DMS114 treated with DMSO at 0.1 percent for 48 hours (cell line): ENCODE measurements at regions not wholly inside any gene's neighbourhood (a gene's known extent, or its start where the extent isn't known, plus 50 kb on each side); places are given as distances from the start of the nearest gene placed in this dataset.
"Not testable (repeated sequence)": the region's sequence is repeated elsewhere in the genome, so short reads cannot be mapped to it uniquely, and the experiment has no call there.

Source experiments
- DNase-seq: peaks from one replicate; lab custom pipeline; 2025; ENCODE audit not compliant: unreplicated experiment; lab: John Stamatoyannopoulos, UW

DNA sequence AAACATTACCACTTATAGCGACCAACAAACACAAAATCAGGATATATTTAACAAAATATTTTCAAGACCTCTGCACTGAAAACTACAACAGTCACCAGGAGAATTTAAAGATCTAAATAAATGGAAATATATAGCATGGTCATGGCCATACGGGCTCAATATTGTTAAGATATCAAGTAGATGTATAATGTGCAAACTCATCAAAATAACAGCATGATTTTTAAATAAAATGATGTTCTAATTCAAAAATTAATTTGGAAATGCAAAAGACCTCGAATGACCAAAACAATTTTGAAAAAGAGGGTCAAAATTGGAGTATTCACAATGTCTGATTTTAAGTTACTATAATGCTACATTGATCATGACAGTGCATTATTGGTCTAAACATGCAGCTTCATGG lies 159.1 kb upstream of the NDN start:
- DNase-seq, result no peak

DNA sequence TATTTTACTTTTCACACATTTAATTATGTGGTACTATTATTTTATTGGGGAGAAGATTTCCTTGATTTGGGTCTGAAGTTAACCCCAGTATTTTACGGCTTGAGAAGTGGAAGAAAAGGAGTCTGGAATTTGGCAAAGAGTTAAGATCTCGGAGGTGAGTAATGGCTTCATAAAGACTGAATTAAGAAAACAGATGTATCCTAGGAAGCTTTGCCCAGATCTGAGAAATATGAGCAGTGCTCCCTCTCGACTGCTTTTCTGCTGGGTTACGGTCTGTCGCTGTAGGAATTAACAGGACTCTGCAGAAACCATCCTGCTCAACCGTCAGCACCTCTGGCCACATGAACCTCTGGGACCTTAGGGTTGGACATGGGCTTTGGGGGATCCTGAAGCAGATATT lies 163.6 kb upstream of the NDN start:
- no peak for DNase-seq

DNA sequence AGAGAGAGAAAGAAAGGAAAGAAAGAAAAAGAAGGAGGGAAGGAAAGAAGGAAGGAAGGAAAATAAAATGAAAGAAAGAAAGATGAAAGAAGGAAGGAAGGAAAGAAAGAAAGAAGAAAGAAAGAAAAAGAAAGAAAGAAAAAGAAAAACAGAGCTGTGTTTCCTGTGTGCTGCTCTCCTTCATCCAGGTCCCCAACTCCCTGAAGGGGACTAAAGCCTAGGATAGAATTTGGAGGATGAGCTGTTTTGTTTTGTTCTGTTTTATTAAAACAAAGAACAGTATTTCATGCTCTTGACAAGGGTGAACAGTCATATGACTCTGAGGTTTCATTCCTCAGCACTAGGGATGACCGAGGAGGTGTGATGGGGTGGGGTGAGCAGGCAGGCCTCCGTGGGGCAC lies 164.8 kb upstream of the NDN start:
- no peak for DNase-seq

DNA sequence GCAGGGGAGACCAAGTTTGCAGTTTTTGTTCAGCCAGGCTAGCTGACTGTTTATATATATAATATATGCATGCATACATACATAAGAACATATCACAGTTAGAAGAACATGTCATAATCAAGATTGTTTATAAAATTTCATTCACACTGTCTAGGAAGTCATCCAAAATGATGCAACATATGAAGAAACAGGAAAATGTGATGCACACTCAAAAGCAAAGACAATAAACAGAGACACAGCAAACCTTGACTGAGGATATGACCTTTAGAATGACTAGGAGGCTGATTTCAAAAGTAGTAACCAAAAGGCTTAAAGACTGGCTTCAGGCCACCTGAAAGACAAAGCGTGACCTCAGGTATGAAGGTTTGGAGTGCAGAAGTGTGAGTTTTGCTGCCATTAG lies 166.2 kb upstream of the NDN start:
- no peak for DNase-seq

DNA sequence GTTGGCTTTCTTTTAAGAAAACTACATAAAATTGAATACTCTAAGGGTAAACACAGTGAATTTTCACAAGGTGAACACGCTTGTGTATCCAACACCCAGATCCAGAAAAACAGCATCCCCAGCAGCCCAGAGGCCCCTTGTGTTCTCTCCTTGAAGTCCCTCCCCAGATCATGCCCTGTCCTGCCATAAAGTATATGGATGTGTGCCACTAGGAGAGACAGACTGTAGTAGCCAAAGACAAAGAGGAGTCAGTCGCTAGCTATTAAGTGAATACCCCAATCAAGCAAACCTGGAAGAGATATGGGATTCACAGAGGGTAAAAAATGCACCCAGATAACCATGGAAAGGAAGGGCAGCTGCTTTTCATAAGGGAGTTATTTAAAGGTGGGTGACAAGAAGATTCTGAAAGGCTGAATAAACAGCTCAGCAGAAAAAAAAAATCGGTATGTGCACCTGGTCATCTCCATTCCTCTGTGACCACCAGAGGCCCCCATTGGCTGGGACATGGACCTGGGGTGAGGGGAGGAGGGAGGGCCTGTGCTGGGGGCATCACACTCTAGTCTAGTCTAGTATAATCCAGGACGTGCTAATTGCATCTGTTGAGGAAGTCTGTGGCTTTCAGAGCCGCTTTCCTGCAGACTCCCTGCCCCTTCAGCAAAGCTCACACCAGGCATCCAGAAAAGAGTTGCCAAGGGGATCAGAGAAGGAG lies 167.3 kb upstream of the NDN start:
- DNase-seq, result no peak

DNA sequence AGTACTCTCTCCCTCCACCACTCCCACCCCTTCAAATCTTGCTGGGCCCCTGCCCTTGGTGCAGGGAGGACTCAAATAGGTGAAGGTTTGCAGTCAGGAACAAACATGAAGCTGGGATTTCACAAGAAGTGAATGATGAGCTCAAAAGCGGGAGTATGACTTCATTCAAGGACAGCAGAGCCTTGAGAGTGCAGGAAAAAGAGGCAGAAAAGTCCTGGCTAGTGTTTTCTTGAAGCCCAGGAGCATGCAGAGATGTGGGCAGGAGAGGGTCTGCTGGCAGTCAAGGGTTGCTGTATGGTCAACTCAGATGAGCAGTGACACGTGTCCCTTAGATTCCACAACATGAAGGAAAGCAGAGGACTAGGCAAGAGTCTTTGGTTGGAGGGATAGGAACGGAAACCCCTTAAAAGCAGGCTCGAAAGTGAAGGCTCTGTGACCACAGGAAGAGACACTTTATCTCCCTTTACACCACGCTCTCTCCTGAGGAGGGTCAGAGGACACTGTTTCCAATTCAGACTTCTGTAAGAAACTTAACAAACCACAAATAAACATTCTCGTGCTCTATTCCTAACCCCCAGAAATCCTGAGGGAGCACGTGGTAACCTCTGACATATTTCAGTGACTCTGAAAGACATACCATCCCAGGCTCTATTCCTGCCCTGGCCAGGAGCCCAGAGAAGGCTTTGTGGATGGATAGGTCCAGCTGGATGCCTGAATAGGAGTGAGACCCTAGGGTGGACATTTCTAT lies 168.0 kb upstream of the NDN start:
- no peak for DNase-seq

DNA sequence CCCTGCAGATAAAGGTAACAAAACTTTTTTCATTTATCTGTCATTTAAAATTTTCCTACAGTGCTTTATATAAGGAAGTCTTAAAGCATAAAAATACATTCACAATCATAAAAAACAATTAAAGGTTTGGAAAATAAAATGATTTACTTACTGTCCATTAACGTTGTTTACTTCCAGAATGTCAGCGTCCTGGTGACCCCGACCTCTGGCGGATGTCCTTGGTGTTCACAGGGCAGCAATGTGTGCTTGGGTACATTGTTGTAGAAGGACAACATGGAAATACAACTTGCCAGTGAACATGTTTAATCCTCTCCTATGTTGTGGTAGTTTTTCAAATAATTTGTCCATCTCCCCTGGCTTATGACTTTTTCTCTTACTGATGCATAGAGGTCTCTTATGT lies 168.8 kb upstream of the NDN start:
- no peak for DNase-seq

DNA sequence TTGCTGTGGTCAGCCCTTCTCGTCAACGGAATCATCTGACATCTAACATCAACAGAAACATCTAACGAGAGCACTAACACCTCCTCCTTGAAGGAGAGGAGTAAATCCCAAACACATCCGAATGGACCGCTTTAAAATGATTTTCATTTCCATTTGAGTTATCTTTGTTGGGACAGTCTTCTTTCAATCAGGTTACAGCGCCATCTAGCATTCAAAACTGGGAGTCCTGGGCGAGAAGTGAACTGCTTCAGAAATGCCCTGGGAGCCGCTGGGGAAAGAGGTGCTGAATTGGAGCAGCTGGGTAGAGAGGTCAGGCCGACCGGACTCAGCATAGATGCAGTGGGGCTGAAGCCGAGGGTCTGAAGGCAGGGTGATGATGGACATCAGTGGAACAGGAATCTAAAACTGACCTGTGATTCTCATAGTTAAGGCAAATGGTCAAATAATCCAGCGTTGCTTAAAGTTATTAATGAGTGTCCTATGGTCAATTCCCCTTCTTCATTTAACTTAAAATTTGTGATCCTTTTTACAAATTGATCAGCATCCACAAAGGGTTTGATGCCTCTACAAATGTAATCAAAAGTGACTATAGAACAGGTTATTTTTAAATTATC lies 170.0 kb upstream of the NDN start:
- peak; percentile 62 for DNase-seq

DNA sequence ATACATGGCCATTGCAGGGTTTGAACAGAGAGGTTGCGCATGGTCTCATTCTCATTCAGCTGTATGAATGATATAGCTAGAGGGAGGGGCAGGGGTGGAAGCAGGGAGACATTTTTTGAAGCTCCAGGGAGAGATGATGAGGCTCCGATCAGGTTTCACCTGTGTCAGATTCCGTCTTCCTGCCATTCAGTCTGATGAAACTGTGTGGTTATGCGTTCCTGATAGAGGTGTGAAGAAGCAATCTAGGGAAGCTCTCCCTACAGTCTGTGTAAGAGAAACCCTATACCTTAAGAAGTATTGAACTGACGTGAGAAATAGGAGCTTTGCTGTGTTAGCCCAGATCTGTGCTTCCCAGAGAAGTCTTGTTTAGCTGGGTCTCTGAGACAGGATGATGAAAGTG lies 171.9 kb upstream of the NDN start:
- no peak for DNase-seq

DNA sequence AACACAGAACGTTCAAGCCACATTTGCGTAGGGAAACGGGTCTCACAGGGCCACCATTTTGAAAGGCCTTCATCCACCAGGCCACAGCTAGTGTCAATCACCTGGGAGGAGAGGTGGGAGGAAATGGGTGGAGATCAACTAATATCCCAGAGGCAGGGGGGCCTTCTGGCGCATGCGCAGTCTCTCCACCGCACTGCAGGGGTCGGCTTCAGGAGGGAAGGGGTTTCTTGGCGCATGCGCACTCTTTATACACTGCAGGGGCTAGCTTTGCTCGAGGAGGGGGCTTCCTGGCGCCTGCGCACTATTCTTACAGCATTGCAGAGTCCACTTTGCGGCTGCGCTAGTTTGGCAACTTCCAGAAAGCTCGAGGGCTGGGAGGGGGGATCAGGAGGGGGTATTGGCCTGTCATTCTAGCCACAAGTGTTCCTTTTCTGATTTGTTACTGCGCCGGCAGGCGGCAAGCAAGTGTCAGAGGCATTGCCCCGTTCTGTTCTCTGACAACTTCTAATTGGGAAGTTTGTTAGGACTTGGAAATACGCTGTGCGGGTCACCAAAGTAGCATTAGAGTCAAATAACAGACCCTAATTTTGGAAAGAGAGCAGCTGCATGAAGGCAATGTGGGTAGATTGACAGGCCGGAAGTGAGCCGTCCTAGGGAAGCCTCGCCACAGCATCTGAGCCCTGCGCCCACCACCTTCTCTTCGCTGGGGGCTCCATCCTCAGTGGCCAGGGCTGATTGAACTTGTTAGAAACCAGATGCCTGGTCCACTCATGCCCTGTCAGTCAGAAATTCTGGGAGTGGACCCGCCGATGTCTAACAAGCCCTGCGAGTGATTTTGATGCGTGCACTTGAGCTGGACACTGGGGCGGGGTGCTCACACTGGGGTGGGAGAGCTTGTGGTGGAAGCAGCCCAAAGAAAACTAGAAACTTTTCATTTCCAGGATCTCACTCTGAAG lies 173.5 kb upstream of the NDN start:
- DNase-seq, result no peak

DNA sequence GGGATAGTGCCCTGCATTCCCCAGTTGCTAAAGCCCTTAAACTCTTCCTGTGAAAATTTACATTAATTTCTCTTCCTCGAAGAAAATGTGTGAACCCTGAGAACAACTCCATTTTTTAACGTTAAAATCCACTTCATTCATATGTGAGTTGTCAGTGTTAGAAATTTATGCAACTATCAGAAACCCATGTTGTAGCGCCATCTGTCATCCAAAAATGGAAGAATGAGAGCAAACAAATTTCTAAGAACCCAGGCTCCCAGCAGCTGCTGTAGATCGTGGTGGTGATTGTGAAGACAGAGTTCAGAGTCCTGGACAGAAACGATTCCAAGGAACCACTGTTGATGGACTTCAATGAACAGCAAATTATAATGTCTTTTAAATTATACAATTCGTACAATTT lies 179.7 kb upstream of the NDN start:
- DNase-seq, result peak; percentile 15

DNA sequence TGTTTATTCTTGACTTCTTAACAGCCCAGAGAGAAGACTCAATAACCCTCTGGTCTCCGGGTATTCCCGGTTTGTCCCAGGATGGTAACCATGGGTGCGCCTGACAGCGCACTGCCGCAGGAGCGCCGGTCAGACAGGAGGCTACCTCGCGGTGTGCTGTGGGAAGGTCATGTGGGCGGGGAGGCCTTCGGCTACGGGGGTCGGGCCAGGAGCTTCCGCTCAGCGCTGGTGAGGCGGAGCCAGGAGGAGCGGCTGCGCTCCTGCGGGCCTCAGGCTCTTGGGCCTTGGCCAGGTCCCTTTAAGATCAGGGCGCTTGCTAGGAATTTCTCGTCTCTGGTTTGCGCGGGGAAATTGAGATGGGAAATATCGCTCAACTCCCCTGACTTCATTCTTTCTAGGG lies 182.3 kb upstream of the NDN start:
- peak; percentile 17 for DNase-seq

DNA sequence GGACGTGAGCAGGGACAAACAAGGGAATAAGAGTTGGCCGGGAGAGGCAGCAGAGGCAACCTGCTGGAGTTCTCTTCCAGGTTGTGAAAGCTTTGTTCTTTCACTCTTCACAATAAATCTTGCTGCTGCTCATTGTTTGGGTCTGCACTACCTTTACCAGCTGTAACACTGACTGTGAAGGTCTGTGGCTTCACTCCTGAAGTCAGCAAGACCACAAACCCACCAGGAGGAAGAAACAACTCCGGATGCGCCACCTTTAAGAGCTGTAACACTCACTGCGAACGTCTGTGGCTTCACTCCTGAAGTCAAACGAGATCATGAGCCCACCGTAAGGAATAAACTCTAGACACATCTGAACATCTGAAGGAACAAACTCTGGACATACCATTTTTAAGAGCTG lies 186.5 kb upstream of the NDN start:
- DNase-seq, result not testable (repeated sequence)

DNA sequence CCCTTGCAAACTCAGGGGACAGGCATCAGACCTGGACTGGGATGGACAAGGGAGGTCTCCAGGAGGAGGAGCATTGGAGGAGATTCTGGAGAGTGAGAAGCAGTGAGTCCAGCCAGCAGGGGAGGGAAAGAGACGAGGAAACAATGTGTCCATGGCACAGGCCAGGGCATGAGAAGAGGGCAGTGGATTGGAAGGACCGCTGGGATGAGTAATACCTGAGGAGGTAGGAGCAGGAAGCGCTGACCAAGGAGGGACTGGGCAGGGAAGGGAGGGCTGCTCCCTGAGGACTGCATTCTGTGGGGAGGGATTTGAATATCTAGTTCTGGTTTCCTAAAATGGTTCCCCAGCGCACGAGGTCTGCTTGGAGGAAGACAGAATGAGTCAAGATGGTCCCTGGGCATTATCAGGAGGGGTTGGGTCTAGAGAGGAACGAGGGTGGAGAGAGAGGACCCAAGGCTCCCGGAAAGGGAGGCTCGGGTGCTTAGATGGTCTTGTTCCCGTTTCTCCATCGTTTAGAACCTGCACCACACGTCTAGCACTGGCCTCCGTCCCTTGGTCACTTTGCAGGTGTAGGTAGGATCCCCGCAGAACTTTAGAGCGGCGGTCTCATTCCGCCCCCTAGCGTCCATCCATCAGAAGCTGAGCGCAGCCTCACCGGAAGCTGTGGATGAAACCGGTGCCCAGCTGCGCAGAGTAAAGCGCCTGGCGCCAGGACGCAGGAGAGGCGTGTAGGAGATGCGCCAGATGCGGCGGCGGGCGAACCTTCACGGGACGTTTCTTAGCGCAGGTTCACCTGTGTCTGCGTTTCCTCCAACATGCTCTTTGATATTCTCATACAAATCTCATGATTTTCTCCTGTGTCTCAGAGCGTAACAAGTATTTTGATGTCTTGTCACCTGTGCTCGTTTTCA lies 190.7 kb upstream of the NDN start:
- DNase-seq, result peak; percentile 63

DNA sequence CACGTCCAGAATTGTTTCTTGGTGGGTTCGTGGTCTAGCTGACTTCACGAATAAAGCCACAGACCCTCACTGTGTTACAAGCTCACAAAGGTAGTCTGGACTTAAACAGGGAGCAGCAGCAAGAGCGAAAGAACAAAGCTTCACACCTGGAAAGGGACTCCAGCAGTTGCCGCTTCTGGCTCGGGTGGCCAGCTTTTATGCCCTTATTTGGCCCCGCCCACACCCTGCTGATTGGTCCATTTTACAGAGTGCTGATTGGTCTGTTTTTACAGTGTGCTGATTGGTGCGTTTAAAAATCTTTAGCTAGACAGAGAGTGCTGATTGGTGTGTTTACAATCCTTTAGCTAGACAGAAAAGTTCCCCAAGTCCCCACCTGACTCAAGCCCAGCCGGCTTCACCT lies 194.2 kb upstream of the NDN start:
- no peak for DNase-seq

DNA sequence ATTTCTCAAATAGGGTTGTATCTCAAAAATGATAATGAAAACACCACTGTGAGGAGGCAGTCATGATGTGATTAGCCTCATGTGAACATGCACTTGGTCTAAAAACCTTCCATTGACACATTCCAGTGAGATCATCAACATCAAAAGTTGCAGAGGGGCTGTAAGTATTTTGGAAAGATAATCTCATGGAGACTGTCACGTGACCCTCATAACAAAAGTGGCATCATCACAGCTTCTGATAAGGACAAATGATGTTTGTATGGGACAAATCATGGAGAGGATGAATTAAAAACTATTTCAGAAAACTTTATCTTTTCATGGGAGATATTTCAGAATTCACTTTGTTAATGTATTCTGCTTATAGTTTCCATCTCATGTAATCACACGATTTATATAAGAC lies 203.1 kb upstream of the NDN start:
- no peak for DNase-seq

DNA sequence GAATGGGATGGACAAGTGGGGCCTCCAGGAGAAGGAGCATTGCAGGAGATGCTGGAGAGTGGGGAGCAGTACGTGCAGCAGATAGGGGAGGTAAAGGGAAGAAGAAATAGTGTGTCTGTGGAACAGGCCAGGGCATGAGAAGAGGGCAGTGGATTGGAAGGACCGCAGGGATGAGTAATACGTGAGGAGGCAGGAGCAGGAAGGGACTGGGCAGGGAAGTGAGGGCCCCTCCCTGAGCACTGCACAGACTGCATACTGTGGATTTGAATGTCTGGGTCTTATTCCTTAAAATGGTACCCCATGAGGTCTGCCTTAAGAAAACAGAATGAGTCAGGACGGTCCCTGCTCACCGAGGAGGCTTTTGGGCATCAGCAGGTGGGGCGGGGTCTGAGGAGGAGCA lies 210.0 kb upstream of the NDN start:
- DNase-seq, result no peak

DNA sequence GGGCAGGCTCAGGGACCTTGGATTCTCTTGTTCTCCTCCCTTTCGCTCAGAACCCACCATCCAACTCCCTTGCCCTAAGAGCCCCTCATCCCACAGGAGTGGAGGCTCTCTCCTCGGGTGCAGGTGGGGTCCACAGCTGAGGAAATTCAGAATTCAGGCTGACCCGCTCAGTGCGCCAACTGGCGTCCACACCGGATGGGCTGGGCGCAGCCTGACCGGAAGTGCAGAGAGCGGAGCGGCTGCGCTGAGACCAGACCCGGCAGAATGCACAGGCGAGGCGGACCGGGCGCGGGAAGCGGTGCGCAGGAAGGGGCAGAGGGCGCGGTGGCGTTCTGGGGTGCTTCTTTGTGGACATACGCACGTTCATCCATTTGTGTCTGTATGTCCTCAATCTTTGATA lies 210.4 kb upstream of the NDN start:
- DNase-seq, result peak; percentile 26

DNA sequence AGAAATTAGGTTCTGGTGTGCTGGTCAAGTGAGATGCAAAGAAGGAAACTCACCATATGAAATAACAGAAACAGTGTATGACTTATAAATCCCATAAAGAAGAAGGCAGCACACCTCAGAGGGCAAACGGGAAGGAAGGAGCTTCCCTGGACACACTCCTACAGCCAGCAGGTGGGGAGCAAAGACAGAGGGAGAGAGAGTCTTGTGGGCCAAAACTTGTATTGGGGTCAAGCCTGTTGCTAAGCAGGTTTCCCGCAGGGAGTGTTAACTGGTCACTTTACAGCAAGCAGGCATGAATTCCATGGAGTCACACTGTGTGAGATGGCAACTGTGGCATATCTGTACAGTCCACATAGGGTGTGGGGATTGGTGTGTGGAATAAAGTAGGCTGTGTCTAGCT lies 222.9 kb upstream of the NDN start:
- no peak for DNase-seq

DNA sequence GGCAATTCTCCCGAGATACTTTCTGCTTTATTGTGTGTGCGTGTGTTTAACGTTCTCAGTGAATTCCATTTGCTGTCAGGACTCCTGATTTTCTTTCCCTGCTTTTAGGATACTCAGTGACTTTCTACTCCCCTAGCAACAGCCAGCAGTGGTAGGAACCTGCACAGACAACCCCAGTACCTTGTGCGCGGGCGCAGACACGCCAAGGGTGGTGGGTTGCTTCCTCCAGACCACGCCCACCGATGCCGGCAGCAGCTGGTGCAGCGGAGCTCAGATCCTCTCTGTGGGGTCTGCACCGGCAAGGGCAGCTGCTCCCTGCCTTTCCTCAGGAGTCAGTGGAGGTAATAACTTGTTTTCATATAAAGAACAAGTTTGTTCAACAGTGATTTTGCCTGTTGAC lies 225.1 kb upstream of the NDN start:
- no peak for DNase-seq
